GM18909 (cell line): ENCODE measurements at regions not wholly inside any gene's neighbourhood (a gene's known extent, or its start where the extent isn't known, plus 50 kb on each side); places are given as distances from the start of the nearest gene placed in this dataset.
"Not testable (repeated sequence)": the region's sequence is repeated elsewhere in the genome, so short reads cannot be mapped to it uniquely, and the experiment has no call there.

Experiments
- ATAC-seq: cut with Tn5 transposase; IDR thresholded peaks from one replicate; pipeline ENCODE4 v1.9.1; 2021; ENCODE audit warnings: mild to moderate bottlenecking; ENCODE audit not compliant: unreplicated experiment, poor library complexity

DNA sequence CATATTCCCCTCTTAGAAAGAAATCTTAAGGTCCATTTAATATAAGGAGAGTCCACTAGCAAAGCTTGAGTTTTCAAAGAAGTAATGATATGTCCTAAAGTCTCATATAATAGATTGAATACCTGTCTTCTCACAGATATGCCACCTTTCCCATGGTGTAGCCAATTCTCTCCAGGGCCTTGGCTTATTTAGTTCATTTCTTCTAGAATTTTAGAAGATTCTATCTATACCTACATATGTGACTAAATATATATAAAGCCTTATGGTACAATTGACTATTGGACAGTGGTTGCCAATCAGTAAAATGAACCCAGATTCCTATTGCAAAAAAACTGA is 370.7 kb upstream of the MAF start:
- ATAC-seq: no peak

DNA sequence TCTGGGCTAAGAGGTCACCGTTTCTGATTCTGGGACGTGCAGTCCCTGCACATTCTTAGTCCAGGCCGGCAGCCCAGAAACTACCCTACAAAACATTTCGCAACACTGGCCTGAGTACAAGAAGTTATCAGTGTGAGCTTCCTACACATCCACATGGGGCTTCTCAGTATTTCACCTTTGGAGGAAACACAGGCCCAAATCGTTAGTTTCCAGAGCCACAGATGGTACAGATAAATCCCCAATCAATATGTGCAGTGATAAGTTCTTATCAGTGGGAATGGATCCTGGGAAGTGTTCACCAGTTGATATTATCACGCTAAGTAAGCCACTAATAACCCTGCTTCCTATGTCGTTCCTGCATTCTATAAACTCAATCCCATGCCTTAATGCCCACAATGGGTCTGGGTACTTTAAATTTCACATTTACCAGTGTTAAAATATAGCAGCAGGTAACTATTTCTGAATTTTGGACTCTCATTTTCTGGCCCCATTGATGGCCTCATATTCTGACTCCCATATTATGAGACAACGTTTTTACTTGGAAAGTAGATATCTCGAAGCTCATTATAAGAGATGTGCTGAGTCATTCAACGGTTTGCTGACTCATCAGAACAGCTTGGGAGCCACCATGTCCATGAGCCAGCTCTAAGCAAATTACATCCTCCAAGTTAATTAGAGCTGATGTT is 370.2 kb upstream of the MAF start:
- no peak for ATAC-seq

DNA sequence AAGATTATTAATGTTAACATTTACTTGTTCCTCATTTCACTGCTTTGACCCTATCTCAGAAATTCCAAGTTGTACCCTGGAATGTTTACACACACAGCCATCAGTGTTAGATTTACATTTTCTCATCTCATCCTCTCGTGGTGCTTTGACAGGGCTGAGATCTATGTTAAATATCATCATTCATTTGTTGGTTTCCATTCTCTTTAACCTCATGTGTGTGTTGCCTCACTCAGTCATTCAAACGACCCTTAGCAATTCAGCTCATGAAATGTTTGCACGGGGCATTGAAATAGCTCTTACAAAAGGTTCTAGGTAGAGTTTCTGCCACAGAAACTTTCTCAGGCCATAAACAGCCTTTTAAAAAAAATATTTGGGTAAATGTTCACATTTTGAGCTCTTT is 369.6 kb upstream of the MAF start:
- no peak for ATAC-seq

DNA sequence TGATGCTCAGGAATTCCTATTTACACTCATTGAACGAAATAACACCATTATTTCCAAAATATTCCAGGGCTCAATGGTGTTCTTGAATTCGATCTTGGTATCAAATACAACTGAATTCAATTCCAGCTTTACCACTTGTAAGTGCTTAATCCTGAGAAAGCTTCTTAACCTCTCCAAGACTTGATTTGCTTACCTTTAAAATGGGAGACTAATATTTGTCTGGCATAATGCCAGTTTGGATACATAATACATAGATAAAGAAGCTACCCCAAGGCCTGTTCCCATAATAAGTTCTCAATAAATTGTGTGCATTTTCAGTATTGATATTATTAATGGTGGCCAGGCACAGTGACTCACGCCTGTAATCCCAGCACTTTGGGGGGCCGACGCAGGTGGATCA is 368.9 kb upstream of the MAF start:
- ATAC-seq: no peak

DNA sequence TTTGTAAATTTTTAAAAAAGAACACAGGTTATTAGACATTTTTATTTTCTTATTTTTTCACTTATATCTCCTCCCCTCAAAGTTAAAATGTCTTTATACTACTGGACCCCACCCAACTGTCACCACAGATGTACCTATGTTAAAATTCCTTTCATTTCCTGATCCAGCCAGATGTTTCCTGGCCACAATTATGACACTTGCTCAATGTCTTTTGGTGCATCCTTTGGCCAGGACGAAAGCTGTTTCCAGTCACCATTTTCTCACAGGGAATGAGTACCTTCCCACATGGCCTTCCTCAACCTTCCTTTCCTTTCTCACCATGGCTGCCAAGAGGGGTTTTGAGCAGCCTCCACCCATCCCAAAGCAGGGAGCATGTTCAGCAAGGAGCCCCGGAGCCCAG is 365.7 kb upstream of the MAF start:
- ATAC-seq: no peak

DNA sequence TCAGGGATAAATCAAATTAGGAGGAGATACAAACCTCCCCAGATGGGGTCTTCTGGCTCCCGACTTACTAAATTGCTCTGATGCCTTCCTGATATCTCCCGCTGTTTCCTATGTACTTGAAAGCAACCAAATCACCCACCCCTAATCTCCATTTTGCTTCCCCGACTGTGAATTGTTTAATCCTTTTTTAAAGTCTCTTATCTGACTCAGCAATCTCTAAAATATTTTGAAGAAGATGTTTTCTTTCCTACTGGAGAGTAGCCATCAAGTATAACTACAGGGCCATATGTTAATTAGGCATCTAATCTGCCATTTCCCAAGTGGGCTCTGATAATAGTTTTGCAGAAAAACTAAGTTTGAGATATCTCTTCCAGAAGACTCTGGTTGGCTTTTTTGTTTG is 365.2 kb upstream of the MAF start:
- ATAC-seq: no peak

DNA sequence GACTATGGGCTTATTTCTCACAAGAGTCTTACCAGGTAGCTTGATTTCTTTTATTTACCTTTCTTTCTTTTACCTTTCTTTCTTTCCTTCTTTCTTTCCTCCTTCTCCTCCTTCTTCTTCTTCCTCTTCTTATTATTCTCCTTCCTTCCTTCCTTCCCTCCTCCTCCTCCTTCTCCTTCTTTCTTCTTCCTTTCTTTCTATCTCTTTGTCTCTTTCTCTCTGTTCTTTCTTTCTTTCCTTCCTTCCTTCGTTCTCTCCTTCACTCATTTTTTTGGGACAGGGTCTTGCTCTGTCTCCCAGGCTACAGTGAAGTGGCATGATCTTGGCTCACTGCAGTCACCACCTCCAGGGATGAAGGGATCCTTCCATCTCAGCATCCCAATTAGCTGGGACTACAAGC is 363.6 kb upstream of the MAF start:
- no peak for ATAC-seq

DNA sequence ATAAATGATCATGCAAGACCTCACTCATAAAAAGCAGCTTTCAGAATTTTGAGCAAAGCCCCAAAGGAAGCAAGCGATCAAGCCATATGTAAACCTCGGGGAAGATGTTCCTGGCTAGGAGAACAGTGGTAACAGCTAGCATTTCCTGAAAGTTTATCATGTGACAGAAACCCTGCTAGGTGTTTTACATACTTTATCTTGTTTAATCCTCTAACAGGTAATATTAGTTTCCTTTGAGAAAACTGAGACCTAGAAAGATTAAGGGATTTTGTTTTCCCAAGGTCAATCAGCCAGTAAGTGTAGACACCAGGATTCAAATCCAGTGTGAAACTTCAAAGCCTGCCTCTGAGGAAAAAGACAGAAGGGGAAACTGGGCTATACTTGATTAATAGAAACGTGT is 362.4 kb upstream of the MAF start:
- no peak for ATAC-seq

DNA sequence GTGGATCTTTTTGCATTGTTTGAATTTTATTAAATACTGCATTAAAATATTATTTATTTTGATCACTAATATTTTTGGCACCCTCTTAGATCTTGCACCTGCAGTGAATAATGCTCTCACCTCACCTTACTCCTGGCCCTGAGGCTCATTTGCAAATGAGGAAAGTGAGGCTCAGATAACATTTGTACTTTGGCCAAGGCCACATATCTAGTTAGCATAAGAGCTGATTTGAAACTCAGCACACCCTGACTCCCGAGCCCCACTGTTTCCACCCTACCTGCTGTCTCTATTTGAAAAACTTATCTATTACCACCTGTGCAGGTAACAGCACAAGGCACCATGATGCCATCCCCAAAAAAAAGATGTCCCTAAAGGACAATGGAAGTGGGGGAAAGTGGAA is 358.7 kb upstream of the MAF start:
- ATAC-seq: no peak

DNA sequence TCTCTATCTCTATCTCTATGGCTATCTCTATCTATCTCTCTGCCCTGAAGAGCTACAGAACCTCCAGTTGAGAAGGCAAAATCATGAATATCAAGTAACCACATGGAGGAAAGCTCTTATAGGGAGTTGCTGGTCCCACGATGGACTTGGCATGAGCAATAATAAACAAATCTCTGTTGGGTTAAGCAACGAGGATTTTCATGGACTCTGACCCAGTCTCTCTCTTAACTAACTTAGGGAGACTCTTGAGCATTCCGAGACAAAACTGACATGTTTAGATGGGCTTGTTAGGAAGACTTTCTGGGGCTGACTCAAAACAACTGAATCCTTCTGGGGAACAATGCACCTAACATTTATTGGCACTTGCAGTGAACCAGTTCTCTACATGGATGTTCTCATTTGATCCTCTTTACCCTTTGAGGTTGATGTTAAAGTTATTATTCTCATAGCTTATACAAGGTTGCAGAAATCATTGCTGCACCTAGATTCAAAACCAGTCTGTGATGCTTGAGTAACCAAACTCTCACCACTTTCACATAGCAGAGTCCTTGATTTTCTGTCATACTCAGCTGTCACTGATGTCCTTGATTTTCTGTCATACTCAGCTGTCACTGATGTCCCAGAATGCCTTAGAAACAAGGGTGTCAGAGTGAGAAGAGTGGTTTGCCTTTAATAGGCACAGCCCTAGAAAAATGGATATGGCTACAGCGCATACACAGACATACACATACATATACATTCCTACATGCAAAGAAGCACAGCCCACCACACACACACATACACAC is 354.6 kb upstream of the MAF start:
- ATAC-seq: no peak

DNA sequence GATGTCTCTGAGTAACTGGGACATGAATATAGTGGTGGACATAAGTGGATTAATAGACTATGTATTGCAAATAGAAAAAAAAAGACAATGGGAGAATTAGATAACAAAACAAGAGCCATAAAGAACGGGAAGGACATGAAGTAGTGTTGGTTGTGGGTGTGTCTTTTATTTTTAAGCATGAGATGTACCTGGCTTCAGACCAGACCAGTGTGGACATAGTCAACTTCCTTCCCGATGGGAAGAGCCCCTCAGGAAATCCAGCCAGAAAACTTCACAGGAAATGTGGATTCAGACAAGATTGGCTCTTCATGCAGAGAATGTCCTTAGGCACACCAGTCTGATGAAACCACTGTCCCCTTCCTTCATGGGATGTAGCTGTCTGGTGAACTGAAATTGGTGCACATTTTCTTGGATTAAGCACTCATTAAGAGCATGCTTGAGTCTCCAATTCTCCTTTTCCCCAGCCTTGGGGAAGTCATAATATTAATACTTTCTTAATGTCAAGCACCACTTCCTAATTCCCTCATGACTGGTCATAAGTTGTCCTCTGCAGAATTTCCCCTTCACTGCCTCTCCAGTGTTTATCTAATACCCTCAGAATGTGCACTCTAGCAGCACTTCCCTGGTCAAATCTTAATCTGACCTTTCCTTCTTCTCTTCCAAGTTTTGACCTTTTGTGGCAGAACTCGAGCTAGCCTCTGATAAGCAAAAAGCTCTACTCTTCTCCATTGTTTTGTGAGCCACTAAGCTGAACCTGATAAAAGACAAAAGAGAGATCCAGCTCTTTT is 350.6 kb upstream of the MAF start:
- no peak for ATAC-seq

DNA sequence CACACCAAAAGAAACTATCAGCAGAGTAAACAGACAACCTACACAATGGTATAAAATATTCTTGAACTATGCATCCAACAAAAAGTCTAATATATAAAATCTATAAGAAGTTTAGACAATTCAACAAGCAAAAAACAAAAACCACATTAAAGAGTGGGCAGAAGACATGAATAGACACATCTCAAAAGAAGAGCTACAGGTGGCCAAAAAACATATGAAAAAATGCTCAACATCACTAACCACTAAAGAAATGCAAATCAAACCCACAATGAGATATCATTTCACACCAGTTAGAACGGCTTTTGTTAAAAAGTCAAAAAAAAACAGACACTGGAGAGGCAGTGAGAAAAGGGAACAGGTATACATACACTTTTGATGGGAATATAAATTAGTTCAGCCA is 348.9 kb upstream of the MAF start:
- no peak for ATAC-seq

DNA sequence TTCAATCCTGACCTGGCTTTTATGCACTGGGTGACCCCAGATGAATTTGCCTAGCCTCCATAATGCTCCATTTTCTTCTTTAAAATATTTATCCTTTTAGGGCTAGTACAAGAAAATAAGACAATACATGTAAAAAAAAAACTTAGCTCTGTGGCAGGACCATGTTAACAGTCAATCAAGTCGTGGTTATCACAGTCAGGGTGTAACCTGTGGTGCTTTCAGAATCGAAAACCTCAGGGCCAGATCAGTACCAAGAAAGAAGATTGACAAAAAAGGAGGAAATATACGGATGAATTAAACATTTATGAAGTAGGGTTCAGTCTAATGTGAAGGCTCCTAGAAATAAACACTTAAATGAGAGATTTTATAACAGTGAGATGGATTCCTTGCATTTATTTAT is 347.2 kb upstream of the MAF start:
- ATAC-seq: no peak

DNA sequence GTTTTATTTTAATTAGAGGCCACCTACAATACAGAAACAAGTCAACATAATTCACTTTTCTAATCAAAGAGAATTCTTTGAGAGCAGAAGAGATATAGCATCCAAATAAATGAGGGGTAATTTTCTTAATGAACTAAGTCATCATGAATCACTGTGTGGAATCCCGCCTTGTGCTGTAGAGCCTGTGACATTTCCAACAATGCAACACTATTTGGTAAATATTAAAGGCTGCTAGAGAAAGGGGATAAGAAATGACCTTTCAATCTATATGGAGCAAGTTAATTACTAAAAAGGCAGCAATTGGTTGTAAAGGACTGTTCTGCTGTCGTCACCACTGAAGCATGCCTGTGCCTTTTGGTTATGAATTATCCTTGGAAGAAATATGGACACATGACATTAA is 345.7 kb upstream of the MAF start:
- no peak for ATAC-seq

DNA sequence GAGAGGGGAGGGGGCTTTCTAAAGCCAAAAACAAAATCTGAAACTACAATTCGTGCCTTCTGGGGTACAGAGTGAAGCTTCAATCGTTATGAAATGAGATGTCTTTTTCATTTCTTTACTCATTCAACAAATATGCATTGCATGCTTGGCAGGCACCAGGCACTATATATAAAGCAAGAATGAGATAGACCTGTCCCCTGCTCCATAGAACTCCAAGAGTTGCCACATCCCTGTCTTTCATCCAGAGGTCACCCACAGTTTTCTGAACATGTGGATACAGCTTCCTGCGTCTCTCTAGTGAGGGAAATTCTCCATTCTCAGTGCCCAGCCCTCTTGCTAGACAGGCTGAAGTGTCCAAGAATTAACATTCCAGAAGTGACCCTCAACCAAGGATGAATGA is 343.2 kb upstream of the MAF start:
- no peak for ATAC-seq

DNA sequence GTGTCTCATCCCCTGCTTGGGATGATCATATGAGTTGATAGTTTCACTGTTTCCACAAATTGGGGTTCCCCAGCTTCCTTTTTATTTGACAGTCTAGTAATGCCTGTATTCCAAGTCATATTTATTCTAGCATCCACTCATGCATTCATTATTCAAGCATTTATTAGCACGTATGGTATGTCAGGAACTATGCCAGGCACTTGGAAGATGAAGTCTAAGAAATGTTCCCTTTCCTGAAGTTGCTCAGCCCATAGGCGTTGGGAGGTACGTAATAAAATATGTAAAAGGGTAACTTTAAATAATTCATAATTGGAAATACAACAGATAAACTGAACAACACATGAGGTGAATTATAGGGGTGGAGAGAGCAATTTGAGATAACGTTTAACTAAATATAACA is 338.0 kb upstream of the MAF start:
- ATAC-seq: no peak

DNA sequence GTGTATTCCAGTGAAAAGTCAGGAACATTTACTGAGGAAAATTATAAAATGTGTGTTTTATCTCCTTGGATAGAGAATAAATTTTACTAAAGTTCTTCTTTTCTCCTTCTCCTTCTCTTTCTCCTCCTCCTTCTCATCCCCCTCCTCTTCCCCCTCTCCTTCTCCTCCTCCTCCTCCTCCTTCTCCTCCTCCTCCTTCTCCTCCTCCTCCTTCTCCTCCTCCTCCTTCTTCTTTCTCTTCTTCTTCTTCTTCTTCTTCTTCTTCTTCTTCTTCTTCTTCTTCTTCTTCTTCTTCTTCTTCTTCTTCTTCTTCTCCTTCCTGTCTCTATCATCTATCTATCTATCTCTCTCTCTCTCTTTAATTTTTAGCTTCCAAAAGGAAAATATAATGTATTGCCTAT is 337.1 kb upstream of the MAF start:
- ATAC-seq: not testable (repeated sequence)

DNA sequence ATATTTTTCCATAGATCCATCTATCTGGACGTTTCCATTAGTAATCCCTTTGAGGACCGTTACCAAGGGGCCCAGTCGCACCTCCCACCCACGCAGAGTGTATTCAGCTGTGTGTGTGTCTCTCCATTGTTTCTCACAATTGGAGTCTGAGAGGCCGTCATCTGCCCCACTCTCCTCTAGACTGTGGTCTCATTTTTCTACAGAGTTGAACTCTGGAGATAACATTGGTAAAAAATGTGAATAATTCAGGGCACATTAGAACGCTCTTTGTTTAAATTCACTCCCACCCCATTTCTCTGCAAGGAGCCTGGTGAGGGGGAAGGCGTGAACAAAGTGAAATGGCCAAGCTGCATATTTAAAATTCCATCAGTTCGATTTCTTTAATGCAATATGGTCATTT is 333.1 kb upstream of the MAF start:
- ATAC-seq: no peak

DNA sequence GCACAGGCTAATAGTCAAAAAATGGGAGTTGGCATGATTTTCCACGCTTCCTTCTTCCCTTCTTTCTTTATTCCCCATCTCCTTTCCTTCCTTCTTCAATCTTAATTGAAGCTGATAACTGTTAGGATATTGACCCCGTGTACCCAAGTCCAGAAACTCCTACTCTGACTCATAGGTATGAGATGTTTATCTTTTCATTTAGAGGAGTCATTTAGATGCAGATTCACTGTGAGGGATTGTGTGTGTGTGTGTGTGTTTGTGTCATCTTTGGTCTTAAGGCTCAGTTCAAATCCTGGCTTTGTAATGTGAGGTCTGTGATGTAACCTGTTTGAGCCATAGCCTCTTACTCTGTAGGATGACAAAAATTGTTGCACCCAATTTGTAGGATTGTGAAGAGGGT is 332.0 kb upstream of the MAF start:
- no peak for ATAC-seq

DNA sequence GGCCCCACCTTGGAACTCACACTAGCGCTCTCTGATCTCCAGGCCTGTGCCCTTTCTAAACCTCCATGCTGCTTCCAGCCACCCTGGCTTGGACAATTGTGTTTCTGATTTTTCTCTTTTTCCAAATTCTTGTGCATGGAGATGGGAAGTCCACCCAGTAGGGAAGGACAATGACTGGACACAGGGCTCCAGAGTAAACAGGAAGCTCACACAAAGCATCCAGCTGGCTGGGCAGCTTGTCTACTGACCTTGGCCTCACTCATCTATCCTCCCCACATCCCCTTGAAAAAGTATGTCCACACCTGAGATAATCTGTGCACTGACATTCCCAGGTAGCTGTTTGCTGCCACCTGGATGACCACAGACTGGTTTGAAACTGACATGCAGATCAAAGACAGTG is 331.2 kb upstream of the MAF start:
- no peak for ATAC-seq

DNA sequence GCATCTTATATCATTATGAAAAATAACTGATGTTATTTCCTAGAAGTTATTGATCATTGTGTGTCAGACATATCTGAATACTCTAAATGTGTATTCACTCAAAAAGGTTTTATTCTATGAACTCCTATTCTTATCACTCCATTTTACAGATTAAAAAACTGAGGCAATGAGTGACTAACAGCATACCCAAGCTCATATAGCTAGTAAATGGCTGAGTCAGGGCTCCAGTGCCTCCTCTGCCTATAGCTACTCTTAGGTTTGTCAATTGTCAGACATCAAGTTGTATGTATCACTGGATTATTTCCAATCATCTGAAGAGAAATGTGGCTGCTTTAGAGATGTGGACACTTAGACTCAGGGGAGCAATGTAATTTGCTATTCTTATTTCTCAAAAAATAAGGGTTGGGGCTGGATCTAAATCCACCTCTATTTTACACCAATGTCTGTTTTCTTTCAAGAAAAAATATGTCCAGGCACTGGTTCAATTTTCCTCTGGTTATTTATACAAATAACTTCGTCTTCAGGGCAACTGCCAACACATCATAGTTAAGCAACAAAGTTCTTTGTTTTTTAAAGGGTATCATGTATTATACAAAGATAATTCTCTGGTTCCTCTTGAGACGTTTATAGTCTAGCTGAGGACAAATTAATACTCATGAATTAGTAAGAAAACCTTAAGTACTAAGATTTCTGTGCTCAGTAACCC is 328.9 kb upstream of the MAF start:
- ATAC-seq: no peak
